ENCODE measurements at regions not wholly inside any gene's neighbourhood (a gene's known extent, or its start where the extent isn't known, plus 50 kb on each side); places are given as distances from the start of the nearest gene placed in this dataset.
A peak's percentile ranks its signal among the peaks of the same experiment; 100 is the strongest.

DNA sequence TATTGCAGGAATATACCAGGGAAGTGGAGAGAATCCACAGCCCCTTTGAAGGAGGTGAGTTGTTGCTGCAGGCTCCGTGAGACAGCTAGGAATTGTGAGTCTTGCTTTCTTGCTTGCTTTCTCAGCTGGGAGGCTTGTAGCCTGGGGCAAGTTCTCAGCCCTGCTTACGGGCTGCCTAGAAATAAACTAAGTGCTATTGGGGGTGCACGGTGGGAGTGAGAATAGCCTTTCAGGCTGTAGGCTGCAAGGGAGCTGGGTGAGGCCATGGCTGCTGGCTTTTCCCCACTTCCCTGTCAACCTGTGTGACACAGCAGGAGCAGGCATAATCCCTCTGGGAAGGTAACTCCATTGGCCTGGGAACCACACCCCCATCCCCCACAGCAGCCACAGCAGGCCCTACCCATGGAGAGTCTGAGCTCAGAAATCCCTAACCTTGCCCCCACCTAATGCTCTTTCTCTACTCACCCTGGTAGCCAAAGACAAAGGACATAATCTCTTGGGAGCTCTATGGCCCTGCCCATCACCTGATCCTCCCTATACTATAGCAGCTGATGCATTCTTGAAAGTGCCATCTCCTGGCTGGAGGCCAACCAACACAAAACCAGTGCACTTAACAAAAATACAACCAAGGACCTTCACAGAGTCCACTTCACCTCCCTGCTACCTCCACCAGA is 113.0 kb downstream of the MMRN1 start:
- DNase-seq, result no peak

DNA sequence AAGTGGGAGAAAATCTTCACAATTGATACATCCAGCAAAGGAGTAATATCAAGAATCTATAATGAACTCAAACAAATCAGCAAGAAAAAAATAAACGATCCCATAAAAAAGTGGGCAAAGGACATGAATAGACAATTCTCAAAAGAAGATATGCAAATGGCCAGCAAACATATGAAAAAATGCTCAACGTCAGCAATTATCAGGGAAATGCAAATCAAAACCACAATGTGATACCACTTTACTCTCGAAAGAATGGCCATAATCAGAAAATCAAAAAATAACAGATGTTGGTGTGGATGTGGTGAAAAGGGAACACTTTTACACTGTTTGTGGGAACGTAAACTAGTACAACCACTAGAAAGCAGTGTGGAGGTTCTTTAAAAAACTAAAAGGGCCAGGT is 114.3 kb upstream of the CCSER1 start:
- DNase-seq, result no peak

DNA sequence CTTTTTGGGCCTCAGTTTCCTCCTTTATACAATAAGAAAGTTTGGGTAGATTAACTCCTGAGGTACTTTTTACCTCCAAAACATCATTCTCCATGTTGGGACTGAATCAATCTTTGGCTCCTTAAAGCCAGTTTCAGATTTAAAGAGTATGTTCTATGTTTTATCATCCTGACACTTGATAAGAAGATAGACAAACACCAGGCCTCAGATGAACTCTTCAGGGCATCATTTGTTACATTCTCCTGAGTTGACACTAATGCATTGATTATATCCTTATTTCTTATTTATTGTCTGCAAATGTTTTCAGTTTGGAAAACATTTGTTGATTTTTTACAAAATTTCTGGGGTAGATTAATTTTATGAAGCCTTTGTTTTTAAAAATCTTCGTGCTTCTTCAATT is 102.7 kb upstream of the CCSER1 start:
- no peak for DNase-seq

GRCh38 chr4:90025248-90025647 is 101.9 kb upstream of the CCSER1 start:
- no peak for DNase-seq

- DNase-seq, result peak; percentile 31
Observed at GRCh38 chr4:90027565-90027964, 99.6 kb upstream of the CCSER1 start.

- no peak for DNase-seq
Observed at GRCh38 chr4:90028460-90028859, 98.7 kb upstream of the CCSER1 start.

DNA sequence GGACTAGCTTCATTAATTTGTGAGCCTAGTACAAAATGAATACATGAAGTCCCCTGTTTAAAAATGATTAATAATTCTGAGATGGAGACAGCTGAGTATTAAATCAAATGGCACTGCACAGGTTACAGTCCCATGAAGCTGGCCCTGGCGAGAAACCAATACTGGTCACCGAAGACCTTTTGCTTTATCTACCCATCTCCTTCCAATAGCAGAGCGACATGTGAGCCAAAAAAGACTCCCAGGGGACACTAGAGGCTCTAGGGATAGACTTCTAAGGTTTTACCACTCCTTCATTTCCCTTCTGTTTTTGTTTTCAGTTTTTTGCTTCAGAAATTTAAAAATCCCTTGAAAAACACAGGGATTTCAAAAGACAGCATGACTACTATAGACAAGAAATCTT is 97.0 kb upstream of the CCSER1 start:
- DNase-seq, result no peak

- DNase-seq, result no peak
Observed at GRCh38 chr4:90030953-90031352, 96.2 kb upstream of the CCSER1 start.

- no peak for DNase-seq
Observed at GRCh38 chr4:90039122-90039521, 88.1 kb upstream of the CCSER1 start.

DNA sequence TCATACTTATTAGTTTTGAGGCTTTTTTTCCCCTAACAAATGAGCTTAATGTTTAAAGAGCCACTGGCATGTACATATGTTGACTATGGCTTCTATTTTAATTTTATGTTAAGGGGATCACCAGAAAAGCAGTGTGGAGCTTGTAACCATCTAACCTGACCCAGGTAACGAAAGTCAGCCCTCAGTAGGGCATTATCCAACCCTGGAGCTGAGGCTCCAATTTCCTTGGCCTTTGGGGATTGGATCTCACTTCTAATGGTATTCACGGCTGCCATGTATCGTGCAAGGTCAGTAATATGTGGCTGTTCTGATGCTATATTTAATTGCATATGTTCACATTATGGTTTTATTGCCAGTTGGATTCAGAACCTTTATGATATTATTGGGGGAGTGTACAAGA is 75.2 kb upstream of the CCSER1 start:
- no peak for DNase-seq

DNA sequence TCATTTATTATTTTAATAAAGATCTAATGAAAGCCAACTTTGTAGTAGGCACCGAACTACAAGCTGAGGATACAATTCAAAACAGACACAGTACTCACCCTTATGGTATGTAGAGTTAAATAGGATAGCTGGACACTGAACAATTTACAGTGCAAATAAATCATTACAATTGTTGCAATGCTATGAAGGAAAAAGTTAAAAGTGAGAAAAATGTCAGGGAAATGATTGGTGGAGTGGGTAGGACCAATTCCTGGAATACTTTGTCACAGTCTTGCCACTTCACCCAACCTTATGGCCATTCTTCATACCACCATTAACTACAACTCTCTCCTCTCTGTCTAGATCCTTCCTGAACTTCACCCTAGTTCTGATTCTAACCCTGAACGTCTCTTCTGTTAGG is 70.1 kb upstream of the CCSER1 start:
- DNase-seq, result no peak

- DNase-seq, result no peak
Observed at GRCh38 chr4:90060039-90060438, 67.2 kb upstream of the CCSER1 start.

- no peak for DNase-seq
Observed at GRCh38 chr4:90061881-90062280, 65.3 kb upstream of the CCSER1 start.

- DNase-seq, result no peak
Observed at GRCh38 chr4:90064196-90064595, 63.0 kb upstream of the CCSER1 start.

DNA sequence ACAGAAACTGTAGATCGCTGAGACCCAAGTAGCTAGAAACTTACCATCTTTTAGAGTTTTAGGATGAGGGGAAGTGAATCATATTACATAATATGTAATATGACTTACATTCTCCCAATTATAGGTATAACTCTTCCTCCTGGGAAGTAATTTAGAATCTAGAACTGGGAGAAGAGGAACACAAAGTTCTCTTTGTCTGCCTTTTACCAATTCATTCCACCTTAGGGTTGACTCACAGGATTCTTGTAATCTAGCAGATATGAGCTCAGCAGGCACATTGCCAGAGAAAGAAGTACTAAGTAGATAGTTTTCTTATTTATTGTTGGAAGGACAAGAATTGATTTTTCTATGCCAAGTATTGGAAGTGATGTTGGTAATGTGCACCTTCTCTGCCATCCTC is 58.0 kb upstream of the CCSER1 start:
- DNase-seq, result no peak

- no peak for DNase-seq
Observed at GRCh38 chr4:90071289-90072235, 55.6 kb upstream of the CCSER1 start.

GRCh38 chr4:90074322-90074886 is 52.8 kb upstream of the CCSER1 start:
- no peak for DNase-seq
